ENCODE measurements at regions not wholly inside any gene's neighbourhood (a gene's known extent, or its start where the extent isn't known, plus 50 kb on each side); places are given as distances from the start of the nearest gene placed in this dataset.

GRCh38 chr18:21991081-21991534 lies 178.3 kb upstream of the GATA6 start:
- no peak for TF ChIP-seq CTCF (conservative IDR thresholded peaks at IDR 0.05; ENCODE audit: low read depth, low read length)
- no peak for TF ChIP-seq EZH2 (IDR thresholded peaks at IDR 0.05; ENCODE audit: low read length, unreplicated experiment)
- TF ChIP-seq EZH2phosphoT487 (IDR thresholded peaks at IDR 0.05; ENCODE audit: borderline replicate concordance, low read length) = no peak
